GM23338 (cell line): ENCODE measurements at regions not wholly inside any gene's neighbourhood (a gene's known extent, or its start where the extent isn't known, plus 50 kb on each side); places are given as distances from the start of the nearest gene placed in this dataset.

Experiments used
- ATAC-seq: fragments of 200-7000 bp; cut with Tn5 transposase; 3 replicates; pipeline ENCODE4 v1.9.1; 2020
- DNase-seq: peaks from one replicate; pipeline ENCODE4 v3.0.0-alpha.2; 2015; ENCODE audit warnings: low spot score
- H2AFZ ChIP-seq: fragments of 200-600 bp; sonication (generic); 2 replicates; pipeline ENCODE4 v1.8.0; 2016; ENCODE audit warnings: antibody characterized with exemption, mild to moderate bottlenecking, moderate library complexity
- H3F3A ChIP-seq: fragments of 200-600 bp; sonication (generic); replicated peaks from 2 replicates; pipeline ENCODE4 v1.8.0; 2017; ENCODE audit warnings: antibody characterized with exemption, mixed run types, low read depth
- H3K27ac ChIP-seq: fragments of 200-600 bp; sonication (generic); 2 replicates; pipeline ENCODE4 v1.6.1; 2016; ENCODE audit warnings: low read depth
- H3K27me3 ChIP-seq: fragments of 200-600 bp; sonication (generic); 2 replicates; pipeline ENCODE4 v1.8.0; 2016; ENCODE audit warnings: mild to moderate bottlenecking, mixed run types, moderate library complexity; ENCODE audit not compliant: insufficient read depth
- H3K36me3 ChIP-seq: fragments of 200-600 bp; sonication (generic); 2 replicates; pipeline ENCODE4 v1.8.0; 2016; ENCODE audit warnings: mild to moderate bottlenecking; ENCODE audit not compliant: insufficient read depth
- H3K4me1 ChIP-seq: fragments of 200-600 bp; sonication (generic); 2 replicates; pipeline ENCODE4 v1.8.0; 2016; ENCODE audit warnings: mild to moderate bottlenecking, moderate library complexity; ENCODE audit not compliant: insufficient read depth
- H3K4me2 ChIP-seq: fragments of 200-600 bp; sonication (generic); 2 replicates; pipeline ENCODE4 v1.7.1; 2017; ENCODE audit warnings: mixed run types
- H3K4me3 ChIP-seq: fragments of 200-600 bp; sonication (generic); 2 replicates; pipeline ENCODE4 v1.6.1; 2016; ENCODE audit warnings: mixed run types
- H3K79me2 ChIP-seq: fragments of 200-600 bp; sonication (generic); replicated peaks from 2 replicates; pipeline ENCODE4 v1.8.0; 2017; ENCODE audit warnings: mild to moderate bottlenecking; ENCODE audit not compliant: insufficient read depth
- H3K9me2 ChIP-seq: fragments of 200-600 bp; sonication (generic); 2 replicates; pipeline ENCODE4 v1.8.0; 2017; ENCODE audit not compliant: insufficient read depth
- H4K20me1 ChIP-seq: fragments of 200-600 bp; sonication (generic); replicated peaks from 2 replicates; pipeline ENCODE4 v1.8.0; 2017; ENCODE audit warnings: mild to moderate bottlenecking; ENCODE audit not compliant: insufficient read depth
- H3K27ac Mint-ChIP-seq: 2 replicates; pipeline ENCODE4 v1.8.0; 2020; ENCODE audit warnings: inconsistent platforms, mild to moderate bottlenecking, moderate library complexity, mixed read lengths
- H3K27me3 Mint-ChIP-seq: 3 replicates; pipeline ENCODE4 v1.8.0; 2022; ENCODE audit warnings: low read depth, mild to moderate bottlenecking, moderate library complexity, mixed read lengths, inconsistent platforms; ENCODE audit not compliant: insufficient read depth, poor library complexity
- H3K36me3 Mint-ChIP-seq: 3 replicates; pipeline ENCODE4 v1.8.0; 2021; ENCODE audit warnings: low read depth, mild to moderate bottlenecking, inconsistent platforms, moderate library complexity, mixed read lengths
- H3K4me1 Mint-ChIP-seq: 3 replicates; pipeline ENCODE4 v1.8.0; 2020; ENCODE audit warnings: mild to moderate bottlenecking, inconsistent platforms, mixed read lengths
- H3K4me3 Mint-ChIP-seq: 3 replicates; pipeline ENCODE4 v1.8.0; 2021; ENCODE audit warnings: moderate library complexity, mild to moderate bottlenecking, inconsistent platforms, mixed read lengths
- H3K9me3 Mint-ChIP-seq: 3 replicates; pipeline ENCODE4 v1.8.0; 2020; ENCODE audit warnings: moderate library complexity, mild to moderate bottlenecking, inconsistent platforms, mixed read lengths
- CREB1 ChIP-seq: fragments of 250-450 bp; sonication (Bioruptor Pico); IDR thresholded peaks from 2 replicates; pipeline ENCODE4 v1.5.0; 2020; ENCODE audit warnings: low read depth, mild to moderate bottlenecking, moderate library complexity
- CTCF ChIP-seq, 2 experiments: fragments of 200-600 bp in 1 of 2; sonication (generic) in 1 of 2; conservative IDR thresholded peaks; 2 replicates each; pipeline versions ENCODE4 v1.5.1 to v1.6.1; 2016 to 2017; ENCODE audit warnings: antibody characterized with exemption in 2 of 2, low read depth in 2 of 2, mild to moderate bottlenecking in 2 of 2, moderate library complexity in 1 of 2
- ETS1 ChIP-seq: IDR thresholded peaks from 2 replicates; pipeline ENCODE4 v1.6.1; 2016; ENCODE audit warnings: antibody characterized with exemption
- JUNB ChIP-seq: IDR thresholded peaks from one replicate; pipeline ENCODE4 v1.6.1; 2016; ENCODE audit warnings: antibody characterized with exemption; ENCODE audit not compliant: unreplicated experiment
- NANOG ChIP-seq: IDR thresholded peaks from 2 replicates; pipeline ENCODE4 v1.6.1; 2016; ENCODE audit warnings: antibody characterized with exemption, borderline replicate concordance
- POLR2AphosphoS5 ChIP-seq: IDR thresholded peaks from 2 replicates; pipeline ENCODE4 v1.6.1; 2016; ENCODE audit warnings: antibody characterized with exemption, low read depth
- REST ChIP-seq: IDR thresholded peaks from one replicate; pipeline ENCODE4 v1.6.1; 2018; ENCODE audit warnings: antibody characterized with exemption; ENCODE audit not compliant: unreplicated experiment
- STAT1 ChIP-seq: IDR thresholded peaks from one replicate; pipeline ENCODE4 v1.6.1; 2016; ENCODE audit warnings: antibody characterized with exemption; ENCODE audit not compliant: unreplicated experiment
- ZNF114 ChIP-seq: fragments of 250-450 bp; sonication (Bioruptor Pico); IDR thresholded peaks from 2 replicates; pipeline ENCODE4 v1.5.0; 2020; ENCODE audit warnings: mild to moderate bottlenecking, moderate library complexity
- ZNF331 ChIP-seq: fragments of 250-450 bp; sonication (Bioruptor Pico); IDR thresholded peaks from 2 replicates; pipeline ENCODE4 v1.5.0; 2020; ENCODE audit warnings: low read depth, mild to moderate bottlenecking, moderate library complexity
- ZNF462 ChIP-seq: fragments of 250-450 bp; sonication (Bioruptor Pico); IDR thresholded peaks from 2 replicates; pipeline ENCODE4 v1.5.0; 2020; ENCODE audit warnings: mild to moderate bottlenecking, moderate library complexity

GRCh38 chr18:35782926-35783325 lies 189.6 kb upstream of the RMP24 start (continued):
- TF ChIP-seq ZNF462 (CRISPR knock-in tag) (no peak), ZNF331 (CRISPR knock-in tag) (no peak), NANOG (no peak), JUNB (no peak), POLR2AphosphoS5 (no peak)

- H3K27me3 Mint-ChIP-seq = peaks cover 1% of the 10 kb centered on the region
- TF ChIP-seq ZNF331 (CRISPR knock-in tag) = no peak
- no peak for TF ChIP-seq JUNB
- no peak for TF ChIP-seq CREB1
- no peak for TF ChIP-seq STAT1
- no peak for TF ChIP-seq REST
- TF ChIP-seq ZNF114 (CRISPR knock-in tag) = no peak
- no peak for TF ChIP-seq NANOG
- TF ChIP-seq POLR2AphosphoS5 = no peak
- TF ChIP-seq ETS1 = no peak
- no peak for TF ChIP-seq CTCF (conservative IDR thresholded peaks at IDR 0.05; ENCODE audit: low read depth in 2 of 2)
Observed at GRCh38 chr18:35786365-35787042, 186.0 kb upstream of the RMP24 start.

More at GRCh38 chr18:35786365-35787042, 186.0 kb upstream of the RMP24 start:
- Histone ChIP-seq H3K4me3 (no peak overlapping the region), H3K9me2 (0 out of 2 replicates have a peak, but pooled peaks cover 5% of the 10 kb centered on the region), H2AFZ (no peak overlapping the region), H3K27me3 (no peaks in the 10 kb centered on the region), H3K36me3 (no peaks in the 10 kb centered on the region), H3K79me2 (no peaks in the 10 kb centered on the region), H3K4me1 (peaks cover 12% of the 10 kb centered on the region; the same call in 1 of the 2 replicates), H3K27ac (no peak overlapping the region), H3K4me2 (0 out of 2 replicates have a peak overlapping the region, but pooled peaks have one; percentile 21), H4K20me1 (no peaks in the 10 kb centered on the region), H3F3A (no peaks in the 10 kb centered on the region)
- Mint-ChIP-seq H3K4me3 (no peak overlapping the region), H3K4me1 (peaks cover 10% of the 10 kb centered on the region; the same call in 2 of the 3 replicates), H3K36me3 (0 out of 3 replicates have a peak, but pooled peaks cover 4% of the 10 kb centered on the region), H3K9me3 (peaks cover 2% of the 10 kb centered on the region; the same call in 2 of the 3 replicates), H3K27ac (peak overlapping the region; percentile 10; the same call in 1 of the 2 replicates)
- no peak for ATAC-seq
- DNase-seq = no peak
